GM21619 (cell line): ENCODE measurements at regions not wholly inside any gene's neighbourhood (a gene's known extent, or its start where the extent isn't known, plus 50 kb on each side); places are given as distances from the start of the nearest gene placed in this dataset.

ENCODE experiments used
- ATAC-seq: cut with Tn5 transposase; IDR thresholded peaks from one replicate; pipeline ENCODE4 v1.9.1; 2021; ENCODE audit not compliant: unreplicated experiment

DNA sequence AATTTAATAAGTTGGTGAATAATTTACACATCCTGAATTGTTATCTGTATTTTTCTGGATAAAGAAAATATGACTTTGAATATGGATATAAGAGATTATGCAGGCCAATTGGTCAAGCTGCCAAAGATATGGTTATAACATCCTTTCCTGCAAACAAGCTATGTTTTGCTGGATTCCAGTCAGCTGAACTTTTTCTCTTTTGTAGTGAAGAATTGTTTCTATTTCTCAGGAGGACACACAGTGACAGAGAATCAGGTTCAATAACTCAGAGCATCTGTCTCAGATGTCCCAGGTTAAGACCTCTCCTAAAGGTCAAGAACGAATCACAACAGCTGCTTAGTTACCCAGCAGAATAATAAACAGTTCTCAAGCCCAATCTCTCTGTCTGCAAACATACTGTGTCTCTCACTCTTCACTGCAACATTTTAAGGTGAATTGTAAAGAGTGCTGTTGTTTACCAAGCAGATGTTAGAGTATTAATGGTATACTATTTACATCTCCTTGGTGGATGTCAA is 189.5 kb upstream of the ANKRD50 start:
- ATAC-seq = no peak

- ATAC-seq = no peak
These were observed 187.5 kb upstream of the ANKRD50 start for GRCh38 chr4:124899997-124900396.

GRCh38 chr4:124890522-124890921 is 178.0 kb upstream of the ANKRD50 start:
- no peak for ATAC-seq

DNA sequence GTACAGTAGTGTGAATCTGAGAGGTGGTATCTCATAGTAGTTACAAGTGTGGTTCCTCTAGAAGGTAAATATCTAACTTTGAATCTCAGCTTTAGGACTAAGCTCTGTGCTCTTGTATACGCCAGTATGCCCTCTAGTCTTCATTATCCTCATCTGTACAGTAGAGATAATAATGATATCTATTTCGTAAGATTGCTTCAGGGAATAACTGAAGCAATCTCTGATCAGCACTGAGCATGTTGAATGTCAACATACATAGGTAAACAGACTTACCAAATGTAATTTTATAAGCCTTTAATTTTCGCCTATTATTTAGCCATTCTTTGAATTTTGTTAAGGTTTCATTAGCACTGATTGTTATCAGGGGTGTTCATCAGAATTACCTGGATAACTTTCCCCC is 175.2 kb upstream of the ANKRD50 start:
- ATAC-seq = no peak

GRCh38 chr4:124884316-124884715 is 171.8 kb upstream of the ANKRD50 start:
- no peak for ATAC-seq

GRCh38 chr4:124883632-124884031 is 171.1 kb upstream of the ANKRD50 start:
- ATAC-seq = no peak

- ATAC-seq = no peak
These were observed 166.7 kb upstream of the ANKRD50 start for GRCh38 chr4:124879195-124879594.

GRCh38 chr4:124874172-124874450 is 161.6 kb upstream of the ANKRD50 start:
- ATAC-seq = no peak

GRCh38 chr4:124873361-124874171 is 161.0 kb upstream of the ANKRD50 start:
- no peak for ATAC-seq

GRCh38 chr4:124872659-124873058 is 160.1 kb upstream of the ANKRD50 start:
- ATAC-seq = no peak

DNA sequence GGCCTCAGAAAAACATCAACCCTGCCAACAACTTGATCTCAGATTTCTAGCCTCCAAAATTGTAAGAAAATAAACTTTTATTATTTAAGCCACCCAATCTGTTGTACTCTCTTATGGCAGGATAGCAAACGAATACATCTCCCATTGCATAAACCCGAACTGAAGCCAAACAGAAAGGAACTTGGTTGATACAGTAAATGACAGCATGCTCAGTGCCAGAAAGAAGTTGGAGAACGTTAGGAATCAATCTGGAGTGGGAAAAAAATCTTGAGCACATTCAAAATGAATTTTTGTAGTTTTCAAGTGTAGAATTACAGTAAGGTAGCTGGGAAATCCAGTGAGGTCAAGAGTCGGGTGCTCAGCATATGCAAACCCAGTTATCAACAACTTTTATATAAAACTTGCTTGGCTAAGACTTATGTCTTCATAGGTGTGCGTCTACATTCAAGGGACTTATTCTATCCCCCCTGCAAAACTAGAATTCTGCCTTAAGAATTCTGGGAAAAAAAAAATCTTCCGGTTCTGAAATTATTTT is 157.5 kb upstream of the ANKRD50 start:
- ATAC-seq = no peak

- no peak for ATAC-seq
These were observed 156.0 kb upstream of the ANKRD50 start for GRCh38 chr4:124868495-124868894.

DNA sequence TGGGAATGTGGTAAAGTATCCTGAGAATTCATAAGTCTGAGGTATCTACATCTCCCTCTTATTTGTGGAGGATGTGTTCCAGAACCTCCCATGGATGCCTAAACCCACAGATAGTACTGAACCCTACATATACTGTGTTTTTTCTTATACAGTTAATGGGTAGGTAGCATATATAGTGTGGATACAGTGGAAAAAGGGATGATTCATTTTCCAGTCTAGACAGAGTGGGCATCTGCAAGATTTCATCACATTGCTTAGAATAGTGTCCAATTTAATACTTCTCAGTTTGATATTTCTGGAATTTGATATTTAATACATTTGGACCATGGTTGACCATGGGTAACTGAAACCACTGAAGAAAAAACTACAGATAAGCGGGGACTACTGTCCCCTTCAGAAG is 155.0 kb upstream of the ANKRD50 start:
- ATAC-seq = no peak

- no peak for ATAC-seq
These were observed 153.8 kb upstream of the ANKRD50 start for GRCh38 chr4:124866301-124866700.

GRCh38 chr4:124863040-124863545 is 150.6 kb upstream of the ANKRD50 start:
- no peak for ATAC-seq

GRCh38 chr4:124862261-124862660 is 149.7 kb upstream of the ANKRD50 start:
- ATAC-seq = no peak

GRCh38 chr4:124861761-124862160 is 149.2 kb upstream of the ANKRD50 start:
- ATAC-seq = no peak

DNA sequence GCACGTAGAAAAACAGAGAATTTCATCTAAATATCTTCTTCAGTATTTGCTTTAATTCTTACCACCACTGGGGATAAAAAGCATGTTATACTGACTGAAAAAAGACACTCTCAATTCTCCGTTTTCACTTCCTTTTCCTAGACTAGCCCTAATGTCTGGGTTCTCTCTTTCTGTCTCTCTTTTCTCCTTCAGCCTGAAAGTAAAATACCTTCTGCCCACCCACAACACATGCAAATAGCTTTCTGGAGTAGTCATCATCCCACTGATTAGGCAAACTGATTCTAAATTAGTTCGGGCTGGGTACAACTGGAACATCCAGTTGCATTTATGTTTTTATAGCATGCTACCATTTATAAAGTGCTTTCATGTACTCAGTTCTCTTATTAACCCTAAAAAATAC is 142.4 kb upstream of the ANKRD50 start:
- ATAC-seq = peak; percentile 56

DNA sequence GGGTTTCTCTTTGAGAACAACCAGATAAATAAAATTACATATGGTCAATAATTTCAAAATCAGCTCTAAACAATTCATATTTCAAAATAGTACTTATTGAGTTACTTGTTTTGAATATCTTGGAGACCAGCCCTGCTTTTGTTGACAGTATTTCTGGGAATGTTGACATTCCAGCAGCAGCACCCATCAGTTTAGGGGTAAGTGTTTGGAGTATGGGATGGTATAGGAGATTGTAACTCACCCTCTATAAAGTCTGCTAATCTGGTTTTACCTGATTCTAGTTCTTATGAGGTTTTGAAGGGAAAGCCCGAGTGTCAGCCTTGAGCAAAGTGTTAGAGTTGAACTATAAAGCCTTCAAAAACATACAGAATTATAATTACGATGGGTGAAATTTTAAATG is 139.2 kb upstream of the ANKRD50 start:
- no peak for ATAC-seq

- ATAC-seq = no peak
These were observed 133.8 kb upstream of the ANKRD50 start for GRCh38 chr4:124846306-124846705.

DNA sequence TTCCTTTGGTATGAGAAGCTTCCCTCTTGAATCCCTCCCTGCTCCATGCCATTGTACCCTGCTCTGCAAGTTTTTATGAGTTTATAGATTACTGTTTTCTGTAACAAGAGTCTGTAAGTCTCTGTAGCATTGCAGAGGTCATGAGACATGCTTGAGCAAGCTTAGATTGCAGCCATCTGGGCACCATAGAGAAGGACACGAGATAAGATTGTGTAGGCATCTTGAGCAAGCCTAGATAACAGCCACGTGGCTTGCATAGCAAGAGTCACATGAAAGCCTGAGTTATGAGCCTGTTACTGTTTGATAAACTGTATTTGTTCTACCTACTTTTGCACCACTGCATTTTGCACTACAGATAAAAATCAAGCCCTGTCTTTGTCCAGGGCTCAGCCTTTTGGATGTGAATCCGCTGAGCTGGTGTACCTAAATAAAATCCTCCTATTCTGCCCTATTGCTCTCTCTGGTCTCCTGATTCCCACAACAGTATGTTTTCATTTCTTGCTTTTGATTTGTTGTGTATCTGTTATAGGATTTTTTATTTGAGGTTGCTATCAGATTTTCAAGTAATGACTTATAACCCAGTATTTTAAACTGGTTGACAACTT is 127.4 kb upstream of the ANKRD50 start:
- no peak for ATAC-seq

DNA sequence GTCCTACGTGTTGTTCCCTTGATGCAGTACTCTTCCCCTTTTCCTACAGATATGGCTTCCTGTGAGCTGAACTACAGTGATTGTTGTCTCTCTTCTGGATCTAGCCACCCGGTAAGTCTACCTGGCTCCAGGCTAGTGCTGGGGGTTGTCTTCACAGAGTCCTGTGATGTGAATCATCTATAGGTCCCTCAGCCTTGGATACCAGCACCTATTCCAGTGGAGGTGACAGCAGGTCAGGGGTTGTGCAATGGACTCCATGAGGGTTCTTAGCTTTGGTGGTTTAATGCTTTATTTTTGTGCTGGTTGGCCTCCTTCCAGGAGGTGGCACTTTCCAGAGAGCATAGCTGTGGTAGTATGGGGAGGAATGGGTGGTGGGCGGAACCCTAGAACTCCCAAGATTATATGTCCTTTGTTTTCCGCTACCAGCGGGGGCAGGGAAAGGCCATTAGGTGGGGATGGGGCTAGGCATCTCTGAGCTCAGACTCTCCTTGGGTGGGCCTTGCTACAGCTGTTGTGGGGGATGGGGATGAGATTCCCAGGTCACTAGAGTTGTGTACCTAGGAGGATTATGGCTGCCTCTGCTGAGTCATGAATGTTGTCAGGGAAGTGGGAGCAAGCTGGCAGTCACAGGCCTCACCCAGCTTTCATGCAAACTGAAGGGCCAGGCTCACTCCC is 121.4 kb upstream of the ANKRD50 start:
- no peak for ATAC-seq
